T47D (cell line): ENCODE measurements at regions not wholly inside any gene's neighbourhood (a gene's known extent, or its start where the extent isn't known, plus 50 kb on each side); places are given as distances from the start of the nearest gene placed in this dataset.

Experiments
- DNase-seq, 2 experiments: peaks; one replicate each; pipeline versions ENCODE4 v3.0.0 to v3.0.0-alpha.2; 2011 to 2012; ENCODE audit warnings: low read depth in 1 of 2, low spot score in 1 of 2
- JUND ChIP-seq: IDR thresholded peaks from 2 replicates; pipeline ENCODE4 v1.6.1; 2012; ENCODE audit warnings: low read depth
- in situ Hi-C: cut with HindIII; loops from 2 replicates; pipeline ENCODE4 v1.10.0; 2016; ENCODE audit warnings: low sequenced_read_pairs, low pct_unique_long_range_greater_than_20kb

DNA sequence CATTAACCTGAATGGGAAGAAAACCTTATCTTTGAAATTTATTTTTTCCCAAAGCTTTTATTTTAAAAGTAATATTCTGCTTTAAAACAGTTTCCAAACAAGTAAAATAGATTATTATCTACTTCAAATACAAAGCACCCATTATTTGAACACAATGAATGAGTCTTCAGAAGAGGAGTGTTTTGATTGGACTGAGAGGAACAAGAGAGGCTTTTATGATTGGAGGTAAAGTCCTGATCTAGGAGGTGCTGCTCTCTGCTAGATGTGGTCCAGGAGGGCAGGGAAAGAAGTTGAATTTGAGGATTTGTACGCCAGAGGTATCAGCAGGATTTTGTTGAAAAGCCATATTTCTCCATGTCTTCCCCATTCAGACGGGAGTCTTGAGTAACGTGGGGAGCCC lies 900.7 kb downstream of the SOCS6 start:
- no peak for TF ChIP-seq JUND
- in situ Hi-C loops = no loop called here
- DNase-seq = no peak

- in situ Hi-C loops = no loop called here
- no peak for DNase-seq
- TF ChIP-seq JUND = no peak
Observed at GRCh38 chr18:71168557-71169145, 879.8 kb downstream of the SOCS6 start.

GRCh38 chr18:71136487-71136886 lies 847.6 kb downstream of the SOCS6 start:
- TF ChIP-seq JUND = no peak
- no peak for DNase-seq
- in situ Hi-C loops = no loop called here

DNA sequence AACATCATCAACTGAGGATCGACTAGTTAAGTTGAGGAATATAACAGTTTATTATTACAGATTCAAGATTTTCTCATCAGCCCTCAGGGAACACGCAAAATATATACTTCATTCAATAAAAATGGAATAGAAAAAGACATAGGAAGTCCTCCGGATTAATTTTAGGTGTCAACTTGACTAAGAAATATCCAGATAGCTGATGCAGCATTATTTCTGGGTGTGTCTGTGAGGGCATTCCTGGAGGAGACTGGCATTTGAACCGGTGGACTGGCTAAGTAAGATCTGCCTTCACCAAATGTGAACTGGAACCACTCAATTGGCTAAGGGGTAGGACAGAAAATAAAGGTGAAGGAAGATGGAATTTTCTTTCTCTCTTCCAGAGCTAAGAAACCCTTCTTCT lies 845.3 kb downstream of the SOCS6 start:
- no peak for DNase-seq

DNA sequence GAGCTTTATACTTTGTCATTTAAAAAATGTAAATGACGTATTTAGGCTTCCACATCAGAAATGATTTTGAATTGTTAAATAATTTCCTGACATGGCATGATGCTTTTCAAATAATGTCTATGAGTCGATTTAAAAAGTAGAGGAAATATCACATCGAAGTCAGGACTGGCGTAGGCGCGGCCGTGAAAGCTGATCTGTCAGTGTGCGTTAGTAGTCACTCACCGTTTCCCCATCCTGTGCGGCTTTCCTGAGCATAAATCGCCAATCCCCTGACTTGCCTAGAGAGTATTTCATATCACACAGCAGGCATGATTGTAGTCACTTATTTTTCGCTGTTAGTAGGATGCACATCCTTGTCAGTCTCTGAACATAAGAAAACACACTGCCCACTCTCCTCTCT lies 843.1 kb downstream of the SOCS6 start:
- DNase-seq = no peak
- TF ChIP-seq JUND = no peak
- in situ Hi-C loops = no loop called here

More for the DNA sequence above, 845.3 kb downstream of the SOCS6 start:
- TF ChIP-seq JUND = no peak
- in situ Hi-C loops = no loop called here

DNA sequence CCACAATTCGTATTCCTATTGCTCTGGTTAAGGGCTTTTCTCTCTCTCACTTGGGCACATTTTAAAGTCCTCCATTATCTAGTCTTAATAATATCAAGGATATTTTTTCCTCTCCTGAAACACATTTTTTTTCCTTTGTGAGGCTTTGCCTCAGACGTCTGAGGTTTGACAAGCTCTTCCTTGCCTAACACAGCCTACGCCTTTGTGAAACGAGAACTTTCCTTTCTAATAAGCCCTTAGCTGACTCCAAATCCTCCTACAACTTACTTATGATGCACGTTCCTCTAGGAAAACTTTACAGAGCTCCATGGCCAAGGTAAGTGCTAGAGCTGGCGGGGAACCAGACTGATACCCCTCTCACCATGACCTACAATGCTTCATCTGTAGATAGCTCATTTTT lies 841.5 kb downstream of the SOCS6 start:
- no peak for DNase-seq
- no peak for TF ChIP-seq JUND
- in situ Hi-C loops = no loop called here

- no peak for DNase-seq
- TF ChIP-seq JUND = no peak
- in situ Hi-C loops = no loop called here
Observed at GRCh38 chr18:71125581-71125980, 836.7 kb downstream of the SOCS6 start.

DNA sequence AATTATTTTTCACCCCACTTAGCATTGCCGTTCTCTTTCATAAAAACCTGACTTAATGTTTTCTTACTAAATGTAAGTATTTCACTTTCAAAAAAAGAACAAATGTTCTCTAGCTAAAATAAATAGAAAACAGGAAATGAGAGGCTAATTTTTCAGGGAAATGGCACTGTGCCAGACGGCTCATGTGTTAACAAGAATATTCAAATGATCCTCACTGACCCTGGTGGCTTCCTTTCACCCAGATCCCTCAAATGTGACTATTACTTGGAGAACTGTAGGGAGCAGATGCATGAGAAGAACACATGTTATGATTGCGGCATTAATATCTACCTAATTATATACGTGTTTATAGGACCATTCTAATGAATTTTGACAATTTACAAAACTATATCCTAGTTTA lies 827.7 kb downstream of the SOCS6 start:
- in situ Hi-C loops = no loop called here
- no peak for DNase-seq
- no peak for TF ChIP-seq JUND

DNA sequence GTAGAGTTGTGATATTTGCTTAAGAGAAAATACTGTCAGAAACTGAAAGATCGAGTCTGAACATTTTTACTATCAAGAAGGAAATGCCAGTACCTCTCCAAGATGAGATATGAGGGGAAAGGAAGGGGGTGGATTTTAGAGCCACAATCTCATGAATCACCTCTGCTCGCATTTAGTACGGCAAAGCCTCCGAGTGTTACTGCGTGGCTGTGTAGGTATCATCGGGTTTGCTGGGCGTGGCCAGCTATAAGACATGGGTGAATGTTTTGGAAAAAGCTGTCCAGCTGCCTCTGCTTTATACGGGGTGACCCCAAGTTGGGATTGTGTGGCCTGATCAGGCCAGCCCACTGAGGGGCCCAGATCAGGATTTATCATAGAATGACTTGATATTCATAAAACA lies 826.4 kb downstream of the SOCS6 start:
- DNase-seq = no peak
- TF ChIP-seq JUND = no peak
- in situ Hi-C loops = no loop called here

- in situ Hi-C loops = no loop called here
- DNase-seq = no peak
- TF ChIP-seq JUND = no peak
Observed at GRCh38 chr18:71114550-71115210, 825.8 kb downstream of the SOCS6 start.

- in situ Hi-C loops = no loop called here
- DNase-seq = no peak
- no peak for TF ChIP-seq JUND
Observed at GRCh38 chr18:71107244-71107643, 818.4 kb downstream of the SOCS6 start.

DNA sequence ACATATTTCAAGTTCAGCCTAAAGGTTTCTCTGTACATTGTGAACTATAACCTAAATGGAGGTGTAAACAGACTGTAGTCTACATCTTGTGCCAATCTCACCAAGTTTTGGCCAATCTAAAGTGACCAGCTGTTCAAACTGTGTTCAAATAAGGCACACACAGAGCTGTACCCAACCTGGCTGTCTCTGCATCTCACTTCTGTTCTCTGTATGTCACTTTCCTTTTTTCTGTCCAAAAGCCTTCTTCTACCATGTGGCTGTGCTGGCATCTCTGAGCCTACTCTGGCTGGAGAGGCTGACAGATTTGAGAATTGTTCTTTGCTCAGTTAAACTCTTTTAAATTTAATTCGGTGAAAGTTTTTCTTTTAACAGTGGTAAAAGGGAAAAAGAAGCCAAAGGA lies 817.9 kb downstream of the SOCS6 start:
- in situ Hi-C loops = no loop called here
- TF ChIP-seq JUND = no peak
- DNase-seq = no peak

- no peak for DNase-seq
- in situ Hi-C loops = no loop called here
- TF ChIP-seq JUND = no peak
Observed at GRCh38 chr18:71105994-71106546, 817.2 kb downstream of the SOCS6 start.
